ENCODE measurements at regions not wholly inside any gene's neighbourhood (a gene's known extent, or its start where the extent isn't known, plus 50 kb on each side); places are given as distances from the start of the nearest gene placed in this dataset.

DNA sequence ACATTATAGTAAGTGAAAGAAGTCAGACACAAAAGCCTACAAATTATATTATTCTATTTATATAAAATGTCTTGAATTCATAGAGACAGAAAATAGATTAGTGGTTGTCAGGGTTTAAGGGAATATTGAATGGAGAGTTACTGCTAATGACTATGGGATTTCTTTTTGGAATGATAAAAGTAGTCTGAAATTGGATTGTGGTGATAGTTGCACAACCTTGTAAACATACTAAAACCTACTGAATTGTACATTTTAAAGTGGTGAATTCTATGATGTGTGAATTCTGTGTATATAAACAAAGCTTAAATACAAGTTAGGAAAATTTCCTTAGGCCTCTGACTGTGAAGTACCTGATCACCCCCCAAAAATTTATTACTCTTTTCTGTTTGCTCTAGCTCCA is 343.1 kb downstream of the TFAP2B start:
- TF ChIP-seq, protein P1, sequence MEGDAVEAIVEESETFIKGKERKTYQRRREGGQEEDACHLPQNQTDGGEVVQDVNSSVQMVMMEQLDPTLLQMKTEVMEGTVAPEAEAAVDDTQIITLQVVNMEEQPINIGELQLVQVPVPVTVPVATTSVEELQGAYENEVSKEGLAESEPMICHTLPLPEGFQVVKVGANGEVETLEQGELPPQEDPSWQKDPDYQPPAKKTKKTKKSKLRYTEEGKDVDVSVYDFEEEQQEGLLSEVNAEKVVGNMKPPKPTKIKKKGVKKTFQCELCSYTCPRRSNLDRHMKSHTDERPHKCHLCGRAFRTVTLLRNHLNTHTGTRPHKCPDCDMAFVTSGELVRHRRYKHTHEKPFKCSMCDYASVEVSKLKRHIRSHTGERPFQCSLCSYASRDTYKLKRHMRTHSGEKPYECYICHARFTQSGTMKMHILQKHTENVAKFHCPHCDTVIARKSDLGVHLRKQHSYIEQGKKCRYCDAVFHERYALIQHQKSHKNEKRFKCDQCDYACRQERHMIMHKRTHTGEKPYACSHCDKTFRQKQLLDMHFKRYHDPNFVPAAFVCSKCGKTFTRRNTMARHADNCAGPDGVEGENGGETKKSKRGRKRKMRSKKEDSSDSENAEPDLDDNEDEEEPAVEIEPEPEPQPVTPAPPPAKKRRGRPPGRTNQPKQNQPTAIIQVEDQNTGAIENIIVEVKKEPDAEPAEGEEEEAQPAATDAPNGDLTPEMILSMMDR (IDR thresholded peaks at IDR 0.05), result no peak
- peaks cover 0 to 9% of the 10 kb centered on the region in 2 donors for H3K9me3 ChIP-seq
- H3K4me1 ChIP-seq, result no peaks in the 10 kb centered on the region
- intact Hi-C loops (cut with DNase I), result no loop called here
- ATAC-seq, result no peak
- no peak overlapping the region for H3K27ac ChIP-seq
- no peaks in the 10 kb centered on the region for H3K27me3 ChIP-seq
- DNase-seq, result no peak
- no peak overlapping the region for H3K4me3 ChIP-seq
- H3K36me3 ChIP-seq, result no peaks in the 10 kb centered on the region

DNA sequence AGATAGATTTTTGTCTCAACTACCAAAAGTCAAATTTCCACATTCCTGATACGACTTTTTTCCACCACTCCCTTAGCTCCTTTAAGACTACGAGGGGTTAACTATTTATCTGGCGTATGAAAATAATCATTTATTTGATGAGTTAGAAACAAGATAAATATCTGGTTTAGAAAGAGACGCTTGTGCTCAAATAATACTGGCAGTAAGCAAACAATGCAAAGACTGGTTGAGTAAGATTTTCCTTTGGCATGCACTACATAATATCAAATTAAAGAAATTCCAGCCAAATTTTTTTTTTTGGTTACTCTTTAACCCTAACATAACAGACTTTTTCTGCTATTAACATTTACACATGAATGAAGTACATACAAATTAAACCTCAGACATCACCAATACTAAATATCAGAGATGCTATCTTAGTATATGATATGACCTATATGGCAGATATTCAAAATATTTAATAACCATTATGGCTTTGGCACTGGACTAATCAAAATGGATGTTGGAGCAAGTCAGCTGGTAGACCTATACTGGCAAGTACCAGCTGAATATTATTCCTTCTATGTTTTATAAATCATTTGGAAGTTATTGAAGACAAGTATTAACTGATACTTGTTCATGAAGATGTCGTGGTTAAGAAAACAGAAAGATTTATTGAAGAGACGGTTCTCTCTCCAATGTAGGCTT is 345.3 kb downstream of the TFAP2B start:
- Histone ChIP-seq H3K4me1 (no peaks in the 10 kb centered on the region), H3K36me3 (no peaks in the 10 kb centered on the region), H3K27ac (no peak overlapping the region), H3K27me3 (no peaks in the 10 kb centered on the region), H3K9me3 (peaks cover 0 to 8% of the 10 kb centered on the region in 2 donors), H3K4me3 (no peak overlapping the region)
- no peak for ATAC-seq
- intact Hi-C loops (cut with DNase I), result no loop called here
- TF ChIP-seq, protein P1 (IDR thresholded peaks at IDR 0.05), result no peak
- no peak for DNase-seq

DNA sequence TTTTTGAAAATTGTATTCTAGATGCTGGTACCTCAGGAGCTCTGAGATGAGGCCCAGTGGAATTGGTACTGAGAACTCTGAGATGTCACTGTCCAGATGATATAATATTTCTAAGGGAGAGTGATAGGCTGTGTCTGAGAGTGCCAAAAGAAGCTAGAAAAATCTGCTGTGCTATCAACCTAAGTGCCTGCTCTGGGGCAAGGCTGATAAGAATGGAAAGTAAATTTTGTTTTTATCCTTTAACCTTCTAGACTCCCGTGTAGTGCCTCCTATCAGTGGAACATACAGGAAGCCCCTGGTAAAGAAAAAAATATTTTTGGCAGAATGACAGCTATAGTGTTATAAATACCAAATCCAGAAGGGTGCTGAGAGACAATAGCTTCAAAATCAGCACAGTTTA is 348.2 kb downstream of the TFAP2B start:
- Histone ChIP-seq H3K4me1 (no peaks in the 10 kb centered on the region), H3K27me3 (no peaks in the 10 kb centered on the region), H3K36me3 (no peaks in the 10 kb centered on the region), H3K4me3 (no peak overlapping the region), H3K27ac (no peak overlapping the region), H3K9me3 (peaks cover 0 to 12% of the 10 kb centered on the region in 2 donors)
- TF ChIP-seq, protein P1 (IDR thresholded peaks at IDR 0.05), result no peak
- DNase-seq, result no peak
- intact Hi-C loops (cut with DNase I), result no loop called here
- no peak for ATAC-seq

DNA sequence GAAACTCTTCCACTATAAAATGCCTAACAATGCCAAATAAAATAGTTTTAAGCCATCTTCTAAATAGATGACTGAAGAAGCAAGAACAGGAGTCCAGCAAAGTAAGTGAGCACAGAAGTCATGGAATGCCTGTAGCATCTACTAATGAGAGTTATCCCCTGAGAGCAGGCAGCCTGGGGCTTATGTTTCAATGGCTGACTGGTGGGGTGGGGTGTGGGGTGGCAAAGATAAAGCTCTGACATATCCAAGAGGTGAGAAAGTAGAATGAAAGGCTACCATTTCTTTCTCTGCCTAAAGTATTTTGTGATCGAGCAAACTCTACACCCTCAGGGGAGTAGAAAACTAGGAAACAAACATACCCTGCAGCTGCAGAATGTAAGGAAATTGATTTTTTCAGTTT is 348.8 kb downstream of the TFAP2B start:
- Histone ChIP-seq H3K9me3 (peaks cover 0 to 12% of the 10 kb centered on the region in 2 donors), H3K27me3 (no peaks in the 10 kb centered on the region), H3K36me3 (no peaks in the 10 kb centered on the region), H3K4me3 (no peak overlapping the region), H3K27ac (no peak overlapping the region), H3K4me1 (no peaks in the 10 kb centered on the region)
- intact Hi-C loops (cut with DNase I), result no loop called here
- TF ChIP-seq, protein P1 (IDR thresholded peaks at IDR 0.05), result no peak
- ATAC-seq (no peak), DNase-seq (no peak)

DNA sequence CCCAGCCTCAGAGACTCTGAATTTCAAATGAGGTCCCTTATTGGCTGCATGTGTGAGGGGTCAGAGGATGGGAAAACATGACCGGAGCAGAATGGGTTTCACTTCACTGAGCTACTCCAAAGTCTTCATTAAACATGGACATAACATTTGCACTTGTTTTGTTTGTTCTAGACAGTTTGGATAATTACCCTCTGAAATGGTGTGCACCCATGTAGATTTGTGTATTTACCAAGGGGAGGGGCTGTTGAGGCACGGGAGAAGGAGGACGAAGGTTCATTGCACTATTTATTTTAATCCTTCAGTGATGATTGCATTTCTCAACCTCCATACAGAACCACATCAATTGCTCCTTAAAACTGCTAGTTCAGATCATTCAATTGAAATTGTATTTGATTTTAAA is 364.2 kb downstream of the TFAP2B start:
- H3K9me3 ChIP-seq, result no peaks in the 10 kb centered on the region
- ATAC-seq, result no peak

More for the DNA sequence above, 364.2 kb downstream of the TFAP2B start:
- Histone ChIP-seq H3K27ac (no peak overlapping the region), H3K27me3 (no peaks in the 10 kb centered on the region), H3K4me1 (no peaks in the 10 kb centered on the region), H3K36me3 (no peaks in the 10 kb centered on the region), H3K4me3 (no peak overlapping the region)
- TF ChIP-seq, protein P1 (IDR thresholded peaks at IDR 0.05), result no peak
- DNase-seq, result no peak
- intact Hi-C loops (cut with DNase I), result no loop called here

Measured in left lung (tissue), 4 donors.